ENCODE measurements at regions not wholly inside any gene's neighbourhood (a gene's known extent, or its start where the extent isn't known, plus 50 kb on each side); places are given as distances from the start of the nearest gene placed in this dataset.

DNA sequence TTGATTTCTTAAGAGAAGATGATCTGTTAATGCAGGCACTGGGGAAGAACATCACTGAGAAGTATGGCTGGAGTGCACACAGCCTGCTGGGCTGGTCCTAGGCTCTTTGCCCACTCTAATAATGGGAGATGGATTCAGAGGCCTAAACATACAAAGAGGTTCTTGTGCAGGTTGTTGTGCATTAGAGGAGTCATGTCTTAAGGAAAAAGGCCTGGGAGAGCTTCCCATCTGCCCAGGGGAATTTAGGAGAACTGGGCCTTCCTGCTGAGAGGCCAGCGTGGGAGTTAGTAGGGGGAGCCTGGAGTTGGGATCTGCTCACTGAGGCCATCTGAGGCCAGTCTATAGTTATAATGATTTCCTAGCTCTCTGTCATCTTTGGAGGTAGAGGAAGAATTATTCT is 126.7 kb downstream of the TLR5 start:
- TF ChIP-seq CEBPB (IDR thresholded peaks at IDR 0.05) (no peak), TCF12 (IDR thresholded peaks at IDR 0.05; ENCODE audit: low read depth) (no peak), YY1 (IDR thresholded peaks at IDR 0.05; ENCODE audit: low read depth) (no peak), CREB1 (IDR thresholded peaks at IDR 0.05; ENCODE audit: low read depth) (no peak), EP300 (IDR thresholded peaks at IDR 0.05; ENCODE audit: borderline replicate concordance) (no peak), NFIC (IDR thresholded peaks at IDR 0.05) (no peak)
- TF ChIP-seq, protein P1, sequence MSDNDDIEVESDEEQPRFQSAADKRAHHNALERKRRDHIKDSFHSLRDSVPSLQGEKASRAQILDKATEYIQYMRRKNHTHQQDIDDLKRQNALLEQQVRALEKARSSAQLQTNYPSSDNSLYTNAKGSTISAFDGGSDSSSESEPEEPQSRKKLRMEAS (IDR thresholded peaks at IDR 0.05), result no peak

DNA sequence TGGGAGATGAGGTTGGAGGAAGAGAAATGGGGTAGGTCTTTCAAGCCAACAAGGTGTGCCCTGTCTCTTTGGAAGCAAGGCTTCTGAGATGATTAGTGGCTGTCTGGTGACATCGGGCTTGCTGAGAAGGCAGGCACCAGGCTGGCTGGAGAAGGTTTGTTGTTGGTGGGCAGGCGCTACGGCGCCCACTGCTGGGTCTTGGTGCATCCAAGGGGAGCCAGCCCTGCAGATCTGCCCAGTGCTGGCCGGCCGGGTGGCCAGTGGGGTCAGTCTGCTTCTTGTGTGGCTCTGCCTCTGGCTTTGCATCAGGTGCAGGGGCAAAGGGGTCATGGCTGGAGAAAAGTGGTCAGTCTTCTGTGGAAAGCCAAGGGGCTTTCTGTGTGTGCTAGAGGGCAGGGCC is 126.2 kb downstream of the TLR5 start:
- TF ChIP-seq NFIC (IDR thresholded peaks at IDR 0.05), result no peak
- TF ChIP-seq TEAD4 (IDR thresholded peaks at IDR 0.05), result no peak
- TF ChIP-seq ZBTB7A (IDR thresholded peaks at IDR 0.05; ENCODE audit: low read depth), result no peak
- TF ChIP-seq USF1 (IDR thresholded peaks at IDR 0.05), result no peak
- TF ChIP-seq FOXM1 (IDR thresholded peaks at IDR 0.05; ENCODE audit: borderline replicate concordance, low read depth), result no peak
- TF ChIP-seq, protein P1 (IDR thresholded peaks at IDR 0.05), result no peak
- TF ChIP-seq RAD21 (IDR thresholded peaks at IDR 0.05; ENCODE audit: low read depth), result no peak
- no peak for TF ChIP-seq CEBPB (IDR thresholded peaks at IDR 0.05)
- no peak for TF ChIP-seq YY1 (IDR thresholded peaks at IDR 0.05; ENCODE audit: low read depth)
- no peak for TF ChIP-seq TAF1 (IDR thresholded peaks at IDR 0.05; ENCODE audit: low read depth)
- no peak for TF ChIP-seq CREB1 (IDR thresholded peaks at IDR 0.05; ENCODE audit: low read depth)
- TF ChIP-seq EP300 (IDR thresholded peaks at IDR 0.05; ENCODE audit: borderline replicate concordance), result no peak
- TF ChIP-seq TCF12 (IDR thresholded peaks at IDR 0.05; ENCODE audit: low read depth), result no peak
- no peak for TF ChIP-seq REST (IDR thresholded peaks at IDR 0.05; ENCODE audit: low read depth)
- no peak for TF ChIP-seq EGR1 (IDR thresholded peaks at IDR 0.05)

- no peak for TF ChIP-seq USF1 (IDR thresholded peaks at IDR 0.05)
- no peak for TF ChIP-seq REST (IDR thresholded peaks at IDR 0.05; ENCODE audit: low read depth)
- TF ChIP-seq, protein P1 (IDR thresholded peaks at IDR 0.05), result no peak
- TF ChIP-seq TAF1 (IDR thresholded peaks at IDR 0.05; ENCODE audit: low read depth), result no peak
- no peak for TF ChIP-seq RAD21 (IDR thresholded peaks at IDR 0.05; ENCODE audit: low read depth)
- TF ChIP-seq CEBPB (IDR thresholded peaks at IDR 0.05), result no peak
- no peak for TF ChIP-seq NFIC (IDR thresholded peaks at IDR 0.05)
- TF ChIP-seq ZBTB7A (IDR thresholded peaks at IDR 0.05; ENCODE audit: low read depth), result no peak
- TF ChIP-seq TCF12 (IDR thresholded peaks at IDR 0.05; ENCODE audit: low read depth), result no peak
- no peak for TF ChIP-seq TEAD4 (IDR thresholded peaks at IDR 0.05)
Observed at GRCh38 chr1:223017291-223017690, 125.8 kb downstream of the TLR5 start.

DNA sequence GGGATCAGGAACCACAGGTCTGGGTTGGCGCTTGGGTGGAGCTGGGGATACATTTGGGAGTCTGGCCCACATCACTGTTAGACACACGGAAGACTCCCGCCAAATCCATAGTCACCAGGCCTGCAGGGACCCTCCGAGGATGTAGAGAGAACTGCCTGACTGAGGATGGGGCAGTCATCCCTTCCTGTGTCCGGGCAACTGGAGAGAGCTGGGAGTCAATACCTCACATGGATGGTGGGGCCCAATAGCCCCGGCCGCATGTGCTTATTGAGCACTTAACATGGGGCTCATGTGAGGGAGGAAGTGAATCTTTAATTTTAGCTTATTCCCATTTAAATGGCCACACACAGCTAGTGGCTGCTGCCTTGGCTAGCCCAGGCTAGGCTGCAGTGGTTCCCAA is 124.5 kb downstream of the TLR5 start:
- no peak for TF ChIP-seq TAF1 (IDR thresholded peaks at IDR 0.05; ENCODE audit: low read depth)
- TF ChIP-seq EGR1 (IDR thresholded peaks at IDR 0.05), result no peak
- TF ChIP-seq RAD21 (IDR thresholded peaks at IDR 0.05; ENCODE audit: low read depth), result no peak
- no peak for TF ChIP-seq USF1 (IDR thresholded peaks at IDR 0.05)
- TF ChIP-seq, protein P1 (IDR thresholded peaks at IDR 0.05), result no peak
- TF ChIP-seq CEBPB (IDR thresholded peaks at IDR 0.05), result no peak
- no peak for TF ChIP-seq NFIC (IDR thresholded peaks at IDR 0.05)
- TF ChIP-seq ZBTB7A (IDR thresholded peaks at IDR 0.05; ENCODE audit: low read depth), result no peak
- no peak for TF ChIP-seq FOXM1 (IDR thresholded peaks at IDR 0.05; ENCODE audit: borderline replicate concordance, low read depth)
- no peak for TF ChIP-seq CREB1 (IDR thresholded peaks at IDR 0.05; ENCODE audit: low read depth)
- TF ChIP-seq TCF12 (IDR thresholded peaks at IDR 0.05; ENCODE audit: low read depth), result no peak
- TF ChIP-seq TEAD4 (IDR thresholded peaks at IDR 0.05), result no peak
- TF ChIP-seq YY1 (IDR thresholded peaks at IDR 0.05; ENCODE audit: low read depth), result no peak
- no peak for TF ChIP-seq EP300 (IDR thresholded peaks at IDR 0.05; ENCODE audit: borderline replicate concordance)
- no peak for TF ChIP-seq REST (IDR thresholded peaks at IDR 0.05; ENCODE audit: low read depth)
